Vagina (tissue), 2 donors: ENCODE measurements at regions not wholly inside any gene's neighbourhood (a gene's known extent, or its start where the extent isn't known, plus 50 kb on each side); places are given as distances from the start of the nearest gene placed in this dataset.

Source experiments
- CTCF ChIP-seq, 3 experiments: fragments of 450-650 bp in 2 of 3; fragments of 200-600 bp in 1 of 3; sonication (generic) in 1 of 3; IDR thresholded peaks; one replicate each; pipeline ENCODE4 v1.5.1; 2017 to 2019; ENCODE audit warnings: antibody characterized with exemption in 3 of 3, mild to moderate bottlenecking in 2 of 3, moderate library complexity in 2 of 3
- POLR2A ChIP-seq, 2 donors: fragments of 450-650 bp; IDR thresholded peaks; one replicate each; pipeline ENCODE4 v1.6.1; 2017; ENCODE audit warnings: antibody characterized with exemption in 2 of 2, mild to moderate bottlenecking in 2 of 2, moderate library complexity in 2 of 2

- TF ChIP-seq POLR2A (IDR thresholded peaks at IDR 0.05): no peak
- no peak for TF ChIP-seq CTCF (IDR thresholded peaks at IDR 0.05)
These were observed 209.5 kb upstream of the AR start for GRCh38 chrX:67334323-67334722.
